Astrocyte of the cerebellum (primary cell): ENCODE measurements at regions not wholly inside any gene's neighbourhood (a gene's known extent, or its start where the extent isn't known, plus 50 kb on each side); places are given as distances from the start of the nearest gene placed in this dataset.

Source experiments
- DNase-seq: peaks from one replicate; pipeline ENCODE4 v3.0.0-alpha.2; 2011; ENCODE audit warnings: low read depth
- H3K4me3 ChIP-seq: 2 replicates; pipeline ENCODE4 v1.5.1; 2011; ENCODE audit warnings: mild to moderate bottlenecking, low read depth, low read length, moderate library complexity
- in situ Hi-C: cut with HindIII; loops from 2 replicates; pipeline ENCODE4 v1.10.0; 2017; ENCODE audit warnings: low sequenced_read_pairs
- TF ChIP-seq, protein P1 (sequence below): IDR thresholded peaks from 2 replicates; pipeline ENCODE4 v1.5.1; 2012; ENCODE audit warnings: low read length, low read depth, moderate library complexity, mild to moderate bottlenecking; ENCODE audit errors: missing control alignments

DNA sequence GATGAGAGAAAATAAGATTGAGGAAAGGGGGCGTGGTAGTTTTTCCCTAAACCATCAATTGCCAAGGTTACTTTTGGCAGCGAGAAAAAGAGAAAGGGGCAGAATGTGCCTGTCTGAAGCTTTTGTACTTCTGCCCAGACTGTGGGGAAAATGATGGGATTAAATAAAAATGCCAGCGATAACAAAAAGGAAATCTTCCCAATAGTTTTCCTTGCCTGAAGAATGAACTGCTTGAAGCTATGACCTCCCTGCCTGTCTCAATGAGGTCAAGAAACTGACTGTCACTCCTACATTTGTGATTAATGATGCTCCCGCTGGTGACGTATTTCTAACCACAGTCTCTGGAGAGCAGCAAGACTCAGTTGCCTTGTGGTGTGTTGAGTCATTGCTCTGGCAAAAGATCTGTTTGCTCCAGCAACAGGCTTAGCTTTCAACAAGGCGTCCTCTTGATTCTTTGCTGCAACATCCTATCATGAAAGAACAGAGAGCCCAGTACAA, 1051.5 kb downstream of the DIAPH3 start:
- TF ChIP-seq, protein P1, sequence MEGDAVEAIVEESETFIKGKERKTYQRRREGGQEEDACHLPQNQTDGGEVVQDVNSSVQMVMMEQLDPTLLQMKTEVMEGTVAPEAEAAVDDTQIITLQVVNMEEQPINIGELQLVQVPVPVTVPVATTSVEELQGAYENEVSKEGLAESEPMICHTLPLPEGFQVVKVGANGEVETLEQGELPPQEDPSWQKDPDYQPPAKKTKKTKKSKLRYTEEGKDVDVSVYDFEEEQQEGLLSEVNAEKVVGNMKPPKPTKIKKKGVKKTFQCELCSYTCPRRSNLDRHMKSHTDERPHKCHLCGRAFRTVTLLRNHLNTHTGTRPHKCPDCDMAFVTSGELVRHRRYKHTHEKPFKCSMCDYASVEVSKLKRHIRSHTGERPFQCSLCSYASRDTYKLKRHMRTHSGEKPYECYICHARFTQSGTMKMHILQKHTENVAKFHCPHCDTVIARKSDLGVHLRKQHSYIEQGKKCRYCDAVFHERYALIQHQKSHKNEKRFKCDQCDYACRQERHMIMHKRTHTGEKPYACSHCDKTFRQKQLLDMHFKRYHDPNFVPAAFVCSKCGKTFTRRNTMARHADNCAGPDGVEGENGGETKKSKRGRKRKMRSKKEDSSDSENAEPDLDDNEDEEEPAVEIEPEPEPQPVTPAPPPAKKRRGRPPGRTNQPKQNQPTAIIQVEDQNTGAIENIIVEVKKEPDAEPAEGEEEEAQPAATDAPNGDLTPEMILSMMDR = no peak
- DNase-seq = peak; percentile 99
- in situ Hi-C loops = no loop called here
- peak overlapping the region; percentile 8 for H3K4me3 ChIP-seq

DNA sequence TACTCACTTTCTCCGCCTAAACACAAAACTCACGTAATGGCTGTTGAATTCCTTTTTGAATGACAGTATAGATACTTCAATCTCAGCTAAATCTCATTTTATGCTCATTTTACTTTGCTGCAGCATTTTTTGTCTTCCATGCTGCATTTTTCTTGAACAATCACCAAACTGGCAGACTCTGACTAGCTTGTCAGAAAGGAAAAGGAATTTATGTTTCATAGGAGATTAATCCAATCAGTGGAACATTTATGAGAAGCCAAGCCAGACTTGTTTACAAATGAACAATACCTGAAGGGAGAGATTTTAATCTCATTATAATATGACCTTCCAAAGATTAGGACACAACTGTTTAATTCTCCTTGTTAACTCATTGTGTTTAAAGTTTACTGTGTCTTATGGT, 1044.3 kb downstream of the DIAPH3 start:
- TF ChIP-seq, protein P1 = no peak
- no peak for DNase-seq
- H3K4me3 ChIP-seq = no peak overlapping the region
- in situ Hi-C loops = no loop called here

DNA sequence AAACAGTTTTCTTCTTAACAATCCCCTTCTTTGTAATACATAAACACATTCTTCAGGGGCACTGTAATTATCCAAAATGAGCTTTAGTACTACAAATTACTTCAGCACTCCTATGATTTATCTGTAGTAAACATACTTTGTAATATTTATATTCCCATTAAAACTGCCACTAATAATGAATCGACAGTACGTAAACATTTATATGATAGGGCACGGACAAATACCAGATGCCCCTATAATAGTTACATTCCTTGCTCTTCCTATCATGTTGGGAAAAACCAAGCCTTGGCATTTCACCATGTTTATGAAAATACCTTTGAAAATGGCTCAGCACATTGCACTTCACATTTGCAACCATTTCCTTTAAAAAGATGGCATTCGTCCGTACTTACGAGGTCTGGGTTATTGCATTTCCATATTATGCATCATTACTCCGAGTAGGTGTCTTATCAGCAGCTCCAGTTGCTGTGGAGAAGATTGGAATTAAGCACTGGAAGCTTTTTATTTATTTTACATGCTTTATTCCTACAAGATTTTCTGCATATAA, 1043.4 kb downstream of the DIAPH3 start:
- in situ Hi-C loops = no loop called here
- TF ChIP-seq, protein P1 = no peak
- no peak for DNase-seq
- no peak overlapping the region for H3K4me3 ChIP-seq

DNA sequence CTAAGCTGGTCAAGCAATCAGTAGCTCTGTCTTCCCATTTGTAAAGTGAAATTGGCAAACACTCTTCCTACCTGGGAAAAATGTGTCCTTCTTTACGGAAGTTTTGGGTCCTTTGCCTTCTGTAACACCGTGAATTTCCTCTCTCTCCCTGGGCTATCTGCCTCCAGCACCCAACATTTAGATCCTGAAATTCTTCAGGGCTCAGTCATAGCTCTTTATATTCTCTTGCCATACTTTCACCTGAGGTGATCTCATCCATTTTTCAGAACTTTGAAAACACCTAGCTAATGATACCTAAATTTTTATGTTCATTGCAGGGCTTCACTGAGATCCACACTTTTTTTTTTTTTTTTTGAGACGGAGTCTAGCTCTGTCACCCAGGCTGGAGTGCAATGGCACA, 1042.2 kb downstream of the DIAPH3 start:
- in situ Hi-C loops = no loop called here
- no peak for DNase-seq

DNA sequence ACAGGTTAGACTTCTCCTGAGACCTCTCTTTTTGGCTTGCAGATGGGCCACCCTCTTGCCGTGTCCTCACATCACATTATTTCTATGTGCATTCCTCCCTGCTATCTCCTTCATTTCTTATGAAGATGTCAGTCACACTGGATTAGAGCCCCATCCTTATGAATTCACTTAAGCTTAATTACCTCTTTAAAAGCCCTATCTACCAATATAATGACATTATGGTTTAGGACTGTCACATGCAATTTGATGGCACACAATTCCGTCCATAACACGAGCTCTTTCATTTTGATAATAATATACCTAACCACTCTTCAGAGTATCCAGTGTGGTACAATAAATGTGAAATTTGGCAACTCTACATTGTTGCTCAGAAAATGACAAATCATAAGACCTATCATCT, 1037.3 kb downstream of the DIAPH3 start:
- H3K4me3 ChIP-seq = no peak overlapping the region
- no peak for DNase-seq
- in situ Hi-C loops = no loop called here
- TF ChIP-seq, protein P1 = no peak

More for the DNA sequence above, 1042.2 kb downstream of the DIAPH3 start:
- TF ChIP-seq, protein P1 = no peak
- no peak overlapping the region for H3K4me3 ChIP-seq

DNA sequence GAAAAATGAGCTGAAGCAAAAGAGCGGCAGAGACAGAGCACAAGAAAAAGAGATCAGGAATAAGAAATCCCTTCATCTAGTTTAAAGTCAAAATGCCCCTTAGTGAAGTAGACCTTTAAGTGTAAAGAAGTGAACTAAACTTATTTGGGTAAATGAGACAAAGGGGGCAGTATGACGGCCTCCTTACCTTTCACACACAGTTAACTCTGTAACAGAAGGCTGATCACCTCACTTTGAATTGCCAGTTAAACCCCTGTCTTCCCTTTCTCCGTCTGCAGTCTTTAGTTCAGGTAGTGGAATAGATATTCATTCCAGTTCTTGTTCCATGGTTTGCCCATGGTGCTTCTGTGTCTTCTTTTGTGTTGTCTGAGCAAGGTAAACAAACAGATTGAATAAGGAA, 1029.8 kb downstream of the DIAPH3 start:
- TF ChIP-seq, protein P1 = no peak
- no peak overlapping the region for H3K4me3 ChIP-seq
- in situ Hi-C loops = no loop called here
- no peak for DNase-seq

GRCh38 chr13:59144700-59145099, 1019.0 kb downstream of the DIAPH3 start:
- H3K4me3 ChIP-seq = no peak overlapping the region
- TF ChIP-seq, protein P1 = no peak
- no peak for DNase-seq
- in situ Hi-C loops = no loop called here
